Duodenal mucosa (tissue), 2 donors: ENCODE measurements at regions not wholly inside any gene's neighbourhood (a gene's known extent, or its start where the extent isn't known, plus 50 kb on each side); places are given as distances from the start of the nearest gene placed in this dataset.
"Not testable (repeated sequence)": the region's sequence is repeated elsewhere in the genome, so short reads cannot be mapped to it uniquely, and the experiment has no call there.

ENCODE experiments used
- H3K27ac ChIP-seq: one replicate; pipeline ENCODE4 v1.7.0; 2013; ENCODE audit warnings: low read depth, low read length
- H3K27me3 ChIP-seq, 2 donors: one replicate each; pipeline ENCODE4 v1.7.0; 2013; ENCODE audit warnings: low read length in 2 of 2, control low read depth in 1 of 2; ENCODE audit not compliant: insufficient read depth in 2 of 2, control insufficient read depth in 1 of 2
- H3K36me3 ChIP-seq, 2 donors: one replicate each; pipeline ENCODE4 v1.7.0; 2013; ENCODE audit warnings: low read length in 2 of 2, control low read depth in 1 of 2; ENCODE audit not compliant: insufficient read depth in 2 of 2, control insufficient read depth in 1 of 2
- H3K4me1 ChIP-seq, 2 donors: one replicate each; pipeline ENCODE4 v1.7.0; 2013; ENCODE audit warnings: low read length in 2 of 2, control low read depth in 1 of 2; ENCODE audit not compliant: insufficient read depth in 2 of 2, control insufficient read depth in 1 of 2
- H3K4me3 ChIP-seq, 2 donors: one replicate each; pipeline ENCODE4 v1.7.0; 2013; ENCODE audit warnings: low read length in 2 of 2, low read depth in 1 of 2
- H3K9ac ChIP-seq, 2 donors: one replicate each; pipeline ENCODE4 v1.7.0; 2013; ENCODE audit warnings: low read length in 2 of 2, low read depth in 1 of 2
- H3K9me3 ChIP-seq, 2 donors: one replicate each; pipeline ENCODE4 v1.7.0; 2013; ENCODE audit warnings: low read length in 2 of 2, control low read depth in 1 of 2; ENCODE audit not compliant: control insufficient read depth in 1 of 2

DNA sequence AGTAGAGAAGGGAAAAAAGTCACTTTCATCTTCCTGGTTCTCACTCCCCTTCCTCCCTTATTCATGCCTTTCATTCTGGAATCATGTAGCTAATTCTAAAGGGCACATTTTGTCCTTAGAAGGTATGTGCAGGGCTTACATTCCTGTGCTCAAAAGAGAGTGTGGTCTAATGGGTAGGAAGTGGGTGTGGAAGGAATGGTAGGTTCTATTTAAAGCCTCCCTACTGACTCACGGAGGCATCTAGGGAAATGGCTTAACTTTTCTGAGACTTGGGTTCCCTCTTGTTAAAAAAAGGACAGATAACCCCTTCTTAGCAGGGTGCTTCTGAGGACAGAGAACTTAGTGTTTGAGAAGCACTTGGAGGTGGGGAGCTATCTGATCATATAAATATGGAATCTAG is 249.3 kb upstream of the DUSP10 start:
- no peak overlapping the region for H3K27ac ChIP-seq
- no peaks in the 10 kb centered on the region for H3K36me3 ChIP-seq
- H3K9ac ChIP-seq, result no peak overlapping the region
- no peaks in the 10 kb centered on the region for H3K4me1 ChIP-seq
- no peaks in the 10 kb centered on the region for H3K27me3 ChIP-seq
- H3K9me3 ChIP-seq, result no peaks in the 10 kb centered on the region
- H3K4me3 ChIP-seq, result no peak overlapping the region

DNA sequence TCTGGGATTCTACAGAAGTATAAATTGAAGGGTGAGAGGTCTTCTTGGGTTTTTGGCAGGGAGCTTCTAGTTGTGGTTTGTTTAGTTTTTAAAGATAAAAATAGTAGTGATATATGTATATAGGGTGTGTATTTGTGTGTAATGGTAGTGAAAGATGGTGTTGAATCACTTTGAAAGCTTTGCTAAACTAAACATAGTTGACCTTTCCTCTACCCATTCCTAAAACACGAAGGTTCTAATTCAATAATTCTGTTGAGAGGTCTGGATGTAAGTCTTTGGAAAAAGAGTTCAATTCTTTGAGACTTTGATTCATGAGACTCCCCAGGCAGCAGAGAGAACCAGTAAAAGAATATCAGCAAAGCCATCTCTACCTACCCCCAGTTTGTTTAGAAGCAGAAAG is 247.9 kb upstream of the DUSP10 start:
- no peak overlapping the region for H3K27ac ChIP-seq
- no peaks in the 10 kb centered on the region for H3K9me3 ChIP-seq
- no peaks in the 10 kb centered on the region for H3K4me1 ChIP-seq
- H3K27me3 ChIP-seq, result no peaks in the 10 kb centered on the region
- no peaks in the 10 kb centered on the region for H3K36me3 ChIP-seq
- no peak overlapping the region for H3K9ac ChIP-seq
- H3K4me3 ChIP-seq, result no peak overlapping the region

DNA sequence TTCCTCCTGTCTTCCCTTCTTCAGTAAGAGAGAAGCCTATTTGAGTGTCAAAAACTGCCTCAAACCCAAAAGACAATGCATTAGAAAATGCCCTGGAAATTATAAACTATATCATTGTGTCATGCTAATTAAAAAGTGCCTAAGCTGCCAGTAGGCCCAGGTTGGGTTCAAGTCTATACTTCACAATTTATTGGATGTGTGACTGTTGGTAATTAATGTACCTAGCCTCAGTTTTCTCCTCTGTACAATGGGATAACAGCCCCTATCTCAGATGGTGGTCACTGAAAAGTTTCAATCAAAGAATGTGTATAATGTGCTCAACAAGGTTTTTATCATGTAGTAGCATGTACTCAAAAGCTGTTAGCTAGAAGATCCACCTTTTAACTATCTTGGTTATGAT is 246.9 kb upstream of the DUSP10 start:
- no peak overlapping the region for H3K27ac ChIP-seq
- H3K36me3 ChIP-seq, result no peaks in the 10 kb centered on the region
- no peak overlapping the region for H3K4me3 ChIP-seq
- H3K4me1 ChIP-seq, result no peaks in the 10 kb centered on the region
- H3K9me3 ChIP-seq, result no peaks in the 10 kb centered on the region
- H3K9ac ChIP-seq, result no peak overlapping the region
- no peaks in the 10 kb centered on the region for H3K27me3 ChIP-seq

DNA sequence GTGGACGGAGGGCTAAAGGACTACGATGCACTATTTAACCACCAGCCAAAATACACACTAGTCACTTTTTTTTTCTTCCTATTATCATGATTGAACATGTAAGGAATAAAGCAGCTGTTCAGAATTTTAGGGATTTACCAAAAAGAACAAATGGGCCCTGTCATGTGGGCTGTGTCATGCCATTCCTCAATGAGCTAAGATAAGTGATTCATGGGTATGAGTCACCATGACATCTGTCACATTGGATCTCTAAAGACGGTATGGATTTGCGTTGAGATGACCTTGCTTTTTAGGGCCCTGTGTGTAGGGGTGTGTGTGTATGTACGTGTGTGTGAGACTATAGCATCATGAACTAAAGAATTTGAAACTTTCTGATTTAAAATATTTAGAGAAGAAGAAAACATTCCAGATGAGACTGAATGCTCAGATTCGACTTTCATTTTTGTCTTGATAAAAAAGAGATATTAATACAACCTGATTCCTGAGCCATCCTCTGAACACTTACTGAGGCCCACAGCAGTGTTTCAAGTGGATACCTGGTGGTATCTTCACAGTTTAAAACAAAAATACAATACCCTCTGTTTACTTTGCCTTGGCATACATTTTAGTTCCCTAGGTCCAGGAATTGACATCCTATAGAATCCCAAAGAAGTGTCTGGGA is 246.1 kb upstream of the DUSP10 start:
- Histone ChIP-seq H3K9me3 (no peaks in the 10 kb centered on the region), H3K4me3 (no peak overlapping the region), H3K4me1 (no peaks in the 10 kb centered on the region), H3K27me3 (no peaks in the 10 kb centered on the region), H3K36me3 (no peaks in the 10 kb centered on the region), H3K9ac (no peak overlapping the region), H3K27ac (no peak overlapping the region)

DNA sequence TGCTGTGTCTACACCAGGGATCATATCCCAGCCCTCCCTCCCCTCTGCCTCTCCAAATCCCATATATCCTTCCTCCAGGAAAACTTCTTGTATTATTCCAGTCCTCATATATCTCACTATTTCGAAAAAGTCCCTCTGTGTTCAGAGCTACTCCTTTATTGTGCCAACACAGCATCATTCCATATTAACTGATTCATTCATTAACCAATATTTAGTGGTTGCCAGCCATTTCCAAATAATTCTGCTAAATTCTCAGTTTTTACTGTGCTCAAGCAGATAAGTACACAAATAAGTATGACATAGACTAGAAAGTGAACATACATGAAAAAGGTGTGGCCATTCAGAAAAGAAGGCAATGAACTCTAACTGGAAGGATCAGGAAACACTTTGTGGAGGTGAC is 241.6 kb upstream of the DUSP10 start:
- no peak overlapping the region for H3K4me3 ChIP-seq
- no peak overlapping the region for H3K27ac ChIP-seq
- H3K9me3 ChIP-seq, result no peaks in the 10 kb centered on the region
- no peaks in the 10 kb centered on the region for H3K36me3 ChIP-seq
- H3K9ac ChIP-seq, result no peak overlapping the region
- H3K4me1 ChIP-seq, result no peaks in the 10 kb centered on the region
- H3K27me3 ChIP-seq, result no peaks in the 10 kb centered on the region

DNA sequence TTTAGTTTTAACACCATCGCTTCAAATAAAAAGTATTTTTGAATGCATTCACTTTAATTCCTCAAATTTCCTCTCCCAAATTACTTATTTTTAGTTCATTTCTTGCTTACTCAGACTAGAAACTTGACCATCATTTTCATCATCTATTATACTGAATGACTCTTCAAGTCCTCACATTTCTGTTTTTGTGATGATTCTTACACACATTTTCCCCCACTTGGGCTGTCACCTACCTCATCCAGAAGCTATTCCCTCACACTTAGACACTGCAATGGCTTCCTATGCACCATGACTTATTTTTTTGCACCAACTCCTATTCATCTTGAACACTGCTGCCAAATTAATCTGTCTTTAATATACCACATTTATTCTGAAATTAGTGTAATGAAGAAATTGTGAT is 239.6 kb upstream of the DUSP10 start:
- Histone ChIP-seq H3K9ac (no peak overlapping the region), H3K27ac (no peak overlapping the region), H3K4me1 (no peaks in the 10 kb centered on the region), H3K36me3 (no peaks in the 10 kb centered on the region), H3K9me3 (no peaks in the 10 kb centered on the region), H3K4me3 (no peak overlapping the region), H3K27me3 (no peaks in the 10 kb centered on the region)

DNA sequence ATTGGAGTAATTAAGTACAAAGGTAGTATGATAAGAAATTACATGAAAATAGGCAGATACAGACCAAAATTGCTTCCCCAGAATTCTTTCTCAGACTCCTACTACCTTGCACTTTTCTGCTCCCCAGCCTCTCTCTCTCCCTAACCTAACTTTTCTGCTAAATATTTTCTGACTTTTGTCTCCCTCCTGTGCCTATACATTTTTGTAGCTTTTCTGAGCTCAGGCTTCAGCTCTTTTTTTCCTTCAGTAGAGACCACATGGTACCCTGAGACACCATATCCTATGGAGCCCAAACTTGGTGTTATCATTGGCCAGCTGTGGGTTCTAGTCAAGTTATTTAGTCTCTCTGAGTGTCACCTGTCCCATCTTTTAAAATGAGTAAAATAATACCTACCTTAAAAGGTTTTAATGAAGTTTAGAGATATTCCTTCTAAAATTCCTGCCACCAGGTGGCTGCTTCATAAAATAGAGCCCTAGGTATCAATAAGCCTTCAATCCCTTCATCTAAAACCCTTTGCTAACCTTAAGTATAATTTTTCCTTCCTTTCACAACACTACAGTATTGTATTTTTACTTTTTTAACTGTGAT is 237.6 kb upstream of the DUSP10 start:
- no peaks in the 10 kb centered on the region for H3K36me3 ChIP-seq
- H3K9me3 ChIP-seq, result no peaks in the 10 kb centered on the region

DNA sequence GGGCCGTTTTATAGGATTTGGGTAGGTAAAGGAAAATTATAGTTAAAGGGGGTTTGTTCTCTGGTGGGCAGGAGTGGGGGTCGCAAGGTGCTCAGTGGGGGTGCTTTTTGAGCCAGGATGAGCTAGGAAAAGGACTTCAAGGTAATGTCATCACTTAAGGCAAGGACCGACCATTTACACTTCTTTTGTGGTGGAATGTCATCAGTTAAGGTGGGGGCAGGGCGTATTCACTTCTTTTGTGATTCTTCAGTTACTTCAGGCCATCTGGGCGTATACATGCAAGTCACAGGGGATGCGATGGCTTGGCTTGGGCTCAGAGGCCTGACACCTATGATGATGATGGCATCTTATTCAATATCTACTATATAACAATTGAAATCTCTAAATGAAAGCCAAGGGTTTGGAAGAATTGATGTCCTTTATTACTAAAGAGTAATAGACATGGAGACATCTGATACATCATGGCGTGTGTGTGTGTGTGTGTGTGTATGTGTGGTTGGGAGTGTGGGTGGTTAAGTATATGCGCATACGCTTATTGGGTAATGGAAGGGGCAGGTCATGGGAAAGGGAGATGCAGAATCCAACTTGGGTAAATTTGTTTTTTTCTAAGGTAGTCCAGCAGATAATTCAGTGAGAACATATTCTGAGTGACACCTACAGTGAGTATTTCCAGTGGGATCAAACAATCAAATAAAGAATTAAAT is 236.9 kb upstream of the DUSP10 start:
- H3K4me3 ChIP-seq, H3K4me1 ChIP-seq, H3K9ac ChIP-seq, H3K36me3 ChIP-seq, H3K9me3 ChIP-seq, H3K27me3 ChIP-seq, H3K27ac ChIP-seq: not testable (repeated sequence)

More for the DNA sequence above, 237.6 kb upstream of the DUSP10 start:
- H3K4me1 ChIP-seq, result no peaks in the 10 kb centered on the region
- H3K9ac ChIP-seq, result no peak overlapping the region
- H3K27ac ChIP-seq, result no peak overlapping the region
- H3K27me3 ChIP-seq, result no peaks in the 10 kb centered on the region
- no peak overlapping the region for H3K4me3 ChIP-seq

GRCh38 chr1:221973787-221974186 is 231.9 kb upstream of the DUSP10 start:
- not testable (repeated sequence) for H3K4me1 ChIP-seq, H3K36me3 ChIP-seq, H3K27ac ChIP-seq, H3K27me3 ChIP-seq, H3K9me3 ChIP-seq, H3K4me3 ChIP-seq, H3K9ac ChIP-seq

- H3K36me3 ChIP-seq, result no peaks in the 10 kb centered on the region
- no peaks in the 10 kb centered on the region for H3K9me3 ChIP-seq
- H3K4me1 ChIP-seq, result no peaks in the 10 kb centered on the region
- no peak overlapping the region for H3K9ac ChIP-seq
- no peaks in the 10 kb centered on the region for H3K27me3 ChIP-seq
- H3K4me3 ChIP-seq, result no peak overlapping the region
- no peak overlapping the region for H3K27ac ChIP-seq
These were observed 230.7 kb upstream of the DUSP10 start for GRCh38 chr1:221972276-221973235.
